ENCODE measurements at regions not wholly inside any gene's neighbourhood (a gene's known extent, or its start where the extent isn't known, plus 50 kb on each side); places are given as distances from the start of the nearest gene placed in this dataset.

GRCh38 chr5:28488752-28489151 is 1450.4 kb upstream of the CDH9 start:
- no peaks in the 10 kb centered on the region for H3K27me3 ChIP-seq (ENCODE audit: insufficient read depth, poor library complexity, severe bottlenecking)
- no peak overlapping the region for H3K27ac ChIP-seq (replicated peaks)
- DNase-seq (ENCODE audit: low read depth in 1 of 2, low spot score in 1 of 2) = no peak
- TF ChIP-seq CTCF (IDR thresholded peaks at IDR 0.05; ENCODE audit: insufficient read depth, low read length) = no peak
- no peak for TF ChIP-seq POLR2AphosphoS5 (IDR thresholded peaks at IDR 0.05; ENCODE audit: low read depth)
- TF ChIP-seq REST (IDR thresholded peaks at IDR 0.05; ENCODE audit: insufficient replicate concordance, low read depth) = no peak
- no peak for TF ChIP-seq GABPA (IDR thresholded peaks at IDR 0.05; ENCODE audit: low read depth)
- H3K4me3 ChIP-seq (replicated peaks; ENCODE audit: insufficient read depth, low read length) = no peak overlapping the region

- no peak overlapping the region for H3K4me3 ChIP-seq (replicated peaks; ENCODE audit: insufficient read depth, low read length)
- DNase-seq (ENCODE audit: low read depth in 1 of 2, low spot score in 1 of 2) = no peak
- TF ChIP-seq GABPA (IDR thresholded peaks at IDR 0.05; ENCODE audit: low read depth) (no peak), REST (IDR thresholded peaks at IDR 0.05; ENCODE audit: insufficient replicate concordance, low read depth) (no peak), CTCF (IDR thresholded peaks at IDR 0.05; ENCODE audit: insufficient read depth, low read length) (no peak), POLR2AphosphoS5 (IDR thresholded peaks at IDR 0.05; ENCODE audit: low read depth) (no peak), SPI1 (IDR thresholded peaks at IDR 0.05; ENCODE audit: borderline replicate concordance, low read depth) (no peak)
Measured at GRCh38 chr5:28483327-28484025, 1445.1 kb upstream of the CDH9 start.

GRCh38 chr5:28473531-28474107 is 1435.2 kb upstream of the CDH9 start:
- TF ChIP-seq SPI1 (IDR thresholded peaks at IDR 0.05; ENCODE audit: borderline replicate concordance, low read depth) = no peak
- TF ChIP-seq REST (IDR thresholded peaks at IDR 0.05; ENCODE audit: insufficient replicate concordance, low read depth) = no peak
- TF ChIP-seq GABPA (IDR thresholded peaks at IDR 0.05; ENCODE audit: low read depth) = no peak
- no peak for TF ChIP-seq POLR2AphosphoS5 (IDR thresholded peaks at IDR 0.05; ENCODE audit: low read depth)
- no peak for TF ChIP-seq CTCF (IDR thresholded peaks at IDR 0.05; ENCODE audit: insufficient read depth, low read length)
- DNase-seq (ENCODE audit: low read depth in 1 of 2, low spot score in 1 of 2) = no peak
- Histone ChIP-seq H3K27ac (replicated peaks) (no peak overlapping the region), H3K4me3 (replicated peaks; ENCODE audit: insufficient read depth, low read length) (no peak overlapping the region), H3K27me3 (ENCODE audit: insufficient read depth, poor library complexity, severe bottlenecking) (no peaks in the 10 kb centered on the region)

More at GRCh38 chr5:28483327-28484025, 1445.1 kb upstream of the CDH9 start:
- H3K27me3 ChIP-seq (ENCODE audit: insufficient read depth, poor library complexity, severe bottlenecking) = no peaks in the 10 kb centered on the region
- H3K27ac ChIP-seq (replicated peaks) = no peak overlapping the region

Measured in HL-60 (cell line).